K562 (cell line): ENCODE measurements at regions not wholly inside any gene's neighbourhood (a gene's known extent, or its start where the extent isn't known, plus 50 kb on each side); places are given as distances from the start of the nearest gene placed in this dataset.

Experiments used
- BMI1 ChIP-seq: fragments of 150-350 bp; IDR thresholded peaks from 2 replicates; pipeline ENCODE4 v1.6.1; 2014; ENCODE audit warnings: low read length
- BRF1 ChIP-seq: IDR thresholded peaks from 3 replicates; pipeline ENCODE4 v1.6.1; 2011; ENCODE audit warnings: borderline replicate concordance, mild to moderate bottlenecking; ENCODE audit not compliant: insufficient read length; ENCODE audit errors: extremely low read depth
- CREM ChIP-seq: IDR thresholded peaks from 2 replicates; pipeline ENCODE4 v1.6.1; 2014; ENCODE audit warnings: antibody characterized with exemption, low read depth
- CTCF ChIP-seq, 3 experiments: IDR thresholded peaks in 2 of 3; conservative IDR thresholded peaks in 1 of 3; 2 replicates each; pipeline ENCODE4 v1.5.1; 2011 to 2012; ENCODE audit warnings: low read length in 3 of 3, mild to moderate bottlenecking in 3 of 3, control low read depth in 2 of 3, improper control_type of control experiment in 1 of 3, inconsistent platforms in 1 of 3, low read depth in 1 of 3, mixed read lengths in 1 of 3, moderate library complexity in 1 of 3; ENCODE audit not compliant: insufficient read depth in 2 of 3
- EP300 ChIP-seq: IDR thresholded peaks from 2 replicates; pipeline ENCODE4 v1.6.1; 2012; ENCODE audit warnings: low read length, improper control_type of control experiment
- STAT5A ChIP-seq: IDR thresholded peaks from 2 replicates; pipeline ENCODE4 v1.6.1; 2012; ENCODE audit warnings: low read length, inconsistent platforms, borderline replicate concordance
- ZFP36 ChIP-seq: fragments of 150-350 bp; IDR thresholded peaks from 2 replicates; pipeline ENCODE4 v1.6.1; 2018; ENCODE audit warnings: low read length, low read depth; ENCODE audit not compliant: partially characterized antibody
- ZNF431 ChIP-seq: sonication (generic); formaldehyde crosslinking; IDR thresholded peaks from 2 replicates; pipeline ENCODE4 v1.8.0; 2022; ENCODE audit warnings: mild to moderate bottlenecking, missing genetic modification reagents

GRCh38 chr2:116141891-116142474, 1672.5 kb upstream of the DDX18 start:
- no peak for TF ChIP-seq ZFP36
- TF ChIP-seq ZNF431 (CRISPR knock-in tag), result no peak
- TF ChIP-seq BMI1, result no peak
- no peak for TF ChIP-seq EP300
- no peak for TF ChIP-seq BRF1
- no peak for TF ChIP-seq STAT5A
- TF ChIP-seq CREM, result no peak
- TF ChIP-seq CTCF (IDR thresholded peaks at IDR 0.05 in 2 of 3, conservative IDR thresholded peaks at IDR 0.05 in 1 of 3; ENCODE audit: insufficient read depth in 2 of 3, low read depth in 1 of 3, low read length in 3 of 3), result no peak
